GM12865 (cell line): ENCODE measurements at regions not wholly inside any gene's neighbourhood (a gene's known extent, or its start where the extent isn't known, plus 50 kb on each side); places are given as distances from the start of the nearest gene placed in this dataset.
"Not testable (repeated sequence)": the region's sequence is repeated elsewhere in the genome, so short reads cannot be mapped to it uniquely, and the experiment has no call there.

Experiments
- DNase-seq: peaks from one replicate; pipeline ENCODE4 v3.0.0; 2010; ENCODE audit warnings: low read depth
- H3K4me3 ChIP-seq: 2 replicates; pipeline ENCODE4 v1.5.1; 2011; ENCODE audit warnings: mild to moderate bottlenecking, low read depth, low read length, control low read depth
- TF ChIP-seq, protein P1 (sequence below): IDR thresholded peaks from 2 replicates; pipeline ENCODE4 v1.5.1; 2011; ENCODE audit warnings: low read length, control low read depth, low read depth, inconsistent platforms; ENCODE audit not compliant: insufficient read depth; ENCODE audit errors: missing control alignments

DNA sequence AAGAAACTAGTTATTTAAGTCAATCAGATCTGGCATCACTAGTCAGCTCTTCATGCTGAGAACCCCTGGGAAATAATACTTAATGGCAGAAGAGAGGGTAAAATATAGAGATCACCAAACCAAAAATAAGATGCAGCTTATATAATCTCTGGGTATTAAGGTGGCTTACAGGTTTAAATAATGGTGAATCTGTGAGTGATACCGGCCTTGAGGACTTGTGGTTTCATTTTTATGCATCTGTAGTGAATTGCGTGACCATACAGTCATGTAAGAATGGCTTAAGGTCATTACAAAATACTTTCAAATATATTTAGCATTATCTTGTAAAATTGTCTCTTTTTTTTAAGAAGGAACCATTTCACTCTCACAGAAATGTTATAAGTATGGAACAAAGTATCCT lies 1192.2 kb downstream of the RPIA start:
- not testable (repeated sequence) for DNase-seq, H3K4me3 ChIP-seq

DNA sequence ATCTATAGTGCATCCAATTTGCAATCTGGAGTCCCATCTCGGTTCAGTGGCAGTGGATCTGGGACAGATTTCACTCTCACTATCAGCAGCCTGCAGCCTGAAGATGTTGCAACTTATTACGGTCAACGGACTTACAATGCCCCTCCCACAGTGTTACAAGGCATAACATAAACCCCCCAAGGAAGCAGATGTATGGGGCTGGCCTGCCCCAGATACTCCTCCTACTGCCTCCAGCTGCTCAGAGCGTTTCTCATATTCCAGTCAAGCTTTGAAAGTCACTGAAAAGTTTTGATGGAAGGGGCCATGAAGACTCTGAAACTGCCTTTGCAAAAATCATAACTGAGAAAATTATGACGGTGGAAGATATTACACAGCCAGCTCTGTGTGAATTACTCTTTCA lies 1193.6 kb downstream of the RPIA start:
- not testable (repeated sequence) for DNase-seq, H3K4me3 ChIP-seq

DNA sequence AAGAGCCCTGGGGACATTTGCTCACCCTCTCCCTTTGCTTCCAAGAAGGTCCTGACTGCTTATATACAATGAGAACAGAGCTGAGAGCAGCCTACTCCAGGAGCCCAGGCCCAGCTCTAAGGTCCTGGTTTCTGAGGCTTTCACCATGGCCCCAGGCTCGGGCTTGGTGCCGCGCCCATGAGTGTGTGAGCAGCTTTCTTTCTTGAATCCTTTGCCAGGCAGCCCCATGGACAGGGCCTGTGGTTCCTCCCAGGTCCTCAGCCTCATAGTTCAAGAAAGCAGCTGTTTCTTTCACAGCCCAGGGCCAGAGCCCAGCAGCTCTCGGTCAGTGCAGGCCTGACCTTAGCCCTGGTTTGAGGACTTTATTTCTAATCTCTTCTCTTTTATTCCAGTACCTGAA lies 1197.2 kb downstream of the RPIA start:
- not testable (repeated sequence) for DNase-seq, H3K4me3 ChIP-seq

DNA sequence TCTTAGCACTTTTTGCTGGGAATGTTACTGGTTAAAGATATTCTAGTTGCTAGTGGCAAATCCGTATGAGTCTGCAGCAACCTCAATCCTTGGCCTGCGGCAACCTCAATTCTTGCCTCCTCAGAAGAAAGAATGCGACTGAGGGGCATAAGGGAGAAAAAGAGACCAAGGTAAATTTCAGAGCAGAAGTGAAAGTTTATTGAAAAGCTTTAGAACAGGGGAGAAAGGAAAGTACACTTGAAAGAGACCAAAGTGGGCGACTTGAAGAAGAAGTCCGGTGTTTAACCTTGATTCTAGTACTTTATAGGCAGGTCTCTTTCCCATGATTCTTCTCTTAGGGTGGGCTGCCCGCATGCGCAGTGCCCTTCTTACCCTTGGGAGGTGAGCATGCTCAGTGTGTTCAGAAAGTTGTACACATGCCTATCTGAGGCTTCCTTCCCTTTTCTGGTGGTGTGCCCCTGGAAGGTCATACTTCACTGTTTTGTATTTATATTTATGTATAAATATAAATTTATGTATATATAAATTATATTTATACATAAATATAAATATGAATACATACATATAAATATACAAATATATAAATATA lies 1198.8 kb downstream of the RPIA start:
- not testable (repeated sequence) for DNase-seq, H3K4me3 ChIP-seq

DNA sequence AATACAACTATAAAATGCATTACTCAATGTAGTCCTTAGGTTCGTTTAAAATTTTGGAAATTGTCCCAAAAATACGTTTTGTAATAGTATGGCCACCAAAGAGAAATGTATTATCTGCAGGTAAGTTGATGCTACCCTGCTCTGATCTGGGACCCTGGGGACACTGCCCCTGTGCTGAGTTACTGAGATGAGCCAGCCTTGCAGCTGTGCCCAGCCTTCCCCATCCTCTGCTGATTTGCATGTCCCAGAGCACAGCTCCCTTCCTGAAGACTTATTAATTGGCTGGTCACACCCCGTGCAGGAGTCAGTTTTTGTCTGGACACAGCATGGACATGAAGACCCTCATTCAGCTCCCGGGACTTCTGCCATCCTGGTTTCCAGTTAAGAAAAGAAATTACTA lies 1203.5 kb downstream of the RPIA start:
- not testable (repeated sequence) for DNase-seq, H3K4me3 ChIP-seq

DNA sequence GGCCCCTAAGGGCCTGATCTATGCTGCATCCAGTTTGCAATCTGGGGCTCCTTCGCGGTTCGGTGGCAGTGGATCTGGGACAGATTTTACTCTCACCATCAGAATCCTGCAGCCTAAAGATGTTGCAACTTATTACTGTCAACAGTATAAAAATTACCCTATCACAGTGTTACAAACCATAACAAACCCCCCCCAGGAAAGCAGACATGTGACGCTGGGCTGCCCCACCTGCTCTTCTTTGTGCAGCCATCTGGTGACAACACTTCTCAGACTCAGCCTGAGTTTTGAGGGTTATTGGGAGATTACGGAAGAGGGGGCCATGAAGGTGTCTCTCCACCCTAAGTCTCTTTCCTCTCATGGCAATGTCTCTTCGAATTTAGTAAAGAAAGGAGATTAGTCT lies 1204.2 kb downstream of the RPIA start:
- H3K4me3 ChIP-seq, DNase-seq: not testable (repeated sequence)

DNA sequence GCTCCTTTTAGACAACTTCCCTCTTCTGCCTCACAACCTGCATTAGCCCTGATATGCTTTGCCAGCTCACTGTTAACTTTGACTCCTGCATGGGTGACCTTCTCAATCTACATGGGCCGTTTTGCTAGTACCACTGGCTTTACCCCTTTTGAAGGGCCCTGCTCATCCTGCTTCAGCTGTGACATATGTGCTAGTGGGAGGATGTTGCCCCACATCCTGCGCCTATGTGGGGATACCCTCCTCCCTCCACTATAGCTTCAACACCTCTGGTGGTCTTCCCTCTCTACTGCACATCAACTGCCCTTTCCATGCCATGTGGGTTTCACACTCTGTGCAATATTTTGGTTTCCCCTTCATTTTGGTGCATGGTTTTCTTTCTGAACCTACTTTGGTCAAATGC lies 1235.5 kb downstream of the RPIA start:
- H3K4me3 ChIP-seq, DNase-seq: not testable (repeated sequence)

DNA sequence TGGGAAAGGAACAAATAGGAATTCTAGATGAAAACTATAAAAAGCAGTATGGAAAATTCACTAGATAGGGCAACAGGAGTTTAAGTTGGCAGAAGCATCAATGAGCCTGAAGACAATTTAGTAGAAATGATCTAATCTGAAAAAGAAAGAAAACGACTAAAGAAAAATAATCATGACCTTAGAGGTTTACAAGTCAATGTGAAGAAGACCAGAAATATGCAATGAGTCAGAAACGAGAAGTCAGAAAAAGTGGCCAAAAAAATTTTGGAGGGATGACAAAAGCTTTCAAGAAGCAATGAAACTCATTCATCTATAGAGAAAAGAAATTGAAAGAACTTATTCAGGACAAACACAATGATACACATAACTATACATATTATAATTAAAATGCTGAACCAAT lies 1244.0 kb downstream of the RPIA start:
- not testable (repeated sequence) for DNase-seq, H3K4me3 ChIP-seq

DNA sequence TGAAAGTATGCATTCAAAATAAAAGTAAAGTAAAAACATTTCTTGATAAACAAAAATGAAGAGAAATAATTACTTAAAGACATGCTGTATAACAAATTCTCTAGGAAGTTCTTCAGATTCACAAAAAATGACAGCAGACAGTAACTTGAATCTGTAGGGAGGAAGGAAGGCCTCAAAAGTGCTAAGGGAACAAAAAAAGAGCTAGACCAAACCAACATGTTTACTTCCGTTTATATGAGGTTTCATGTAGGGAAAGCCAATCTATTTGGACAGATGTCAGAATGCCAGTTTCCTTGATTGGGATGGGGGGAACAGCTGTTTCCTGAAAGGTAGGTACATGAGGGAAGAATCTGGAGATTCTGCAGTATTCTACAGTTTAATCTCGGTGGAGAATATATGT lies 1244.5 kb downstream of the RPIA start:
- H3K4me3 ChIP-seq, DNase-seq: not testable (repeated sequence)

DNA sequence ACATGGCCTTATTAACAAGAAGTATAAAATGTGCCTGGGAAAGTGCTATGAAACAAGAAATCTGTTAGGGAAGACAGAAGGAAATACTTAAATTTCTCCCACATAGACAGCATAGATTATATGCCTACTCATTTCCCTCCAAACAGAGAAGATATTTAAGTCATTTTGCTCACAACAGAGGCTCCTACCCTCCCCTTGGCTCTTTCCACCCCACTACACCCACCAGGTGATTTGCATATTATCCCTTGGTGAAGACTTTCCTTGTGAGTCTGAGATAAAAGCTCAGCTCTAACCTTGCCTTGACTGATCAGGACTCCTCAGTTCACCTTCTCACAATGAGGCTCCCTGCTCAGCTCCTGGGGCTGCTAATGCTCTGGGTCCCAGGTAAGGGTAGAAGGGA lies 1245.1 kb downstream of the RPIA start:
- DNase-seq, H3K4me3 ChIP-seq: not testable (repeated sequence)

DNA sequence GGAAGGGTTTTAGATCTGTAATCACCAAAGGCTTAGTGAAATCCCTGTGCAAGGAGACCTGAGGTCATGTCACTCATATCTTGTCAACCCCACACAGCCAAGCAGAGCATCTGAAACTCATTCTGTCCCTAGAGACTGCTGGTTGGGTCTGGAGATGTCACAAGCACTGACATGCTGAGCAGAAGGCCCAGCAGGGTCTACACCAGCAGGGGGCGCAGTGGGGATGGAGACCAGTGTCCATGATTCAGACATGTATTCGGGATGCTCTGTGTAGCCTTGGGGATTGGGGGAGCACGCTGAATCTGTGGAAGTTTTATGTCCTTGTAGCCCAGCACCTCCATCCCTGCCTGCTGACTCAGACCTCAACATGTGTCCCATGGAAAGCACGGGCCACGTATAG lies 1247.3 kb downstream of the RPIA start:
- not testable (repeated sequence) for DNase-seq, H3K4me3 ChIP-seq
- TF ChIP-seq, protein P1, sequence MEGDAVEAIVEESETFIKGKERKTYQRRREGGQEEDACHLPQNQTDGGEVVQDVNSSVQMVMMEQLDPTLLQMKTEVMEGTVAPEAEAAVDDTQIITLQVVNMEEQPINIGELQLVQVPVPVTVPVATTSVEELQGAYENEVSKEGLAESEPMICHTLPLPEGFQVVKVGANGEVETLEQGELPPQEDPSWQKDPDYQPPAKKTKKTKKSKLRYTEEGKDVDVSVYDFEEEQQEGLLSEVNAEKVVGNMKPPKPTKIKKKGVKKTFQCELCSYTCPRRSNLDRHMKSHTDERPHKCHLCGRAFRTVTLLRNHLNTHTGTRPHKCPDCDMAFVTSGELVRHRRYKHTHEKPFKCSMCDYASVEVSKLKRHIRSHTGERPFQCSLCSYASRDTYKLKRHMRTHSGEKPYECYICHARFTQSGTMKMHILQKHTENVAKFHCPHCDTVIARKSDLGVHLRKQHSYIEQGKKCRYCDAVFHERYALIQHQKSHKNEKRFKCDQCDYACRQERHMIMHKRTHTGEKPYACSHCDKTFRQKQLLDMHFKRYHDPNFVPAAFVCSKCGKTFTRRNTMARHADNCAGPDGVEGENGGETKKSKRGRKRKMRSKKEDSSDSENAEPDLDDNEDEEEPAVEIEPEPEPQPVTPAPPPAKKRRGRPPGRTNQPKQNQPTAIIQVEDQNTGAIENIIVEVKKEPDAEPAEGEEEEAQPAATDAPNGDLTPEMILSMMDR: peak; percentile 17

DNA sequence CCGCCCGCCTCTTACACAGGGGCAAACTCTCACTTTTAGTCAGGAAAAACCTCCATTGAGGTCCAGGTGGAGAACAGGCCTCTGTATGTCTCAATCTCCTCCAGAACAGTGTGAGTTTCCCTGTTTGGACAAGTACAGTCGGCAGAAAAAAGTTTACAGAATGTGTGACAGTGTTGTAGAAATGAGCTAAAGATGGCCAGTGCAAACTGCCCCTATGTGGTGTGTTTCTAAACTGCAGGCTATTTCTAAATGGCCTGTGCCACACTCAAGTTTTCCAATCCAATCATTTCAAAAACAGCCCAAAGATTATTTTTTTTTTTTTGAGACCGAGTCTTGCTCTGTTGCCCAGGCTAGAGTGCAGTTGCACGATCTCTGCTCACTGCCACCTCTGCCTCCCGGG lies 1252.8 kb downstream of the RPIA start:
- not testable (repeated sequence) for H3K4me3 ChIP-seq, DNase-seq

DNA sequence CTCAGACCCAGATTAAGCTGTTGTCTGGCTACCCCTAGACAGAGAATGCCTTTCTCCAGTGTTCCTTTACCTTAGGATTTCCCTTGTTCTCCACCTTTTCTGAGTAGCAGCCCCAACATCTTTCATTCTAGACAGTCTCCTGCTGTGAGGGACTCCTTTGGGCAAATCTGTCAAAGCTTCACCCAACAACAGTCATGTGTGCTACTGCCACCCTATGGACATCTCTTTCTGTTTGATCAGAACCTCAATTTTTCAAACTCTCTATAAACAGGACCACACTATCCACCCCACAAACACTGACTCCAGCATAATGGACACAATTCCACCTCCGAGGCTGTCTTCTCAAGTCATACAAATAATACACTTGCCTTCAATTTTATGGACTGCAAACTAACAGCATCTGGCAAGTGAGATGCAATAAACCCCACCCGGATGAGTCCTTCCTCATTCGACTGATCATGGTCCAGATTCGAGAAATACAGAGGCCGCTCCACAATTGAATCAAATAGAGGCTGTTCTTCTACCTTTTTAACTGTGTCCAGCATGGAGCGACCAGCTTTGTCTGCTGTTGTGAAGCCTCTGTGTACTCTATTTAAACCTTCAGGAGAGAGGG lies 1253.6 kb downstream of the RPIA start:
- not testable (repeated sequence) for DNase-seq

DNA sequence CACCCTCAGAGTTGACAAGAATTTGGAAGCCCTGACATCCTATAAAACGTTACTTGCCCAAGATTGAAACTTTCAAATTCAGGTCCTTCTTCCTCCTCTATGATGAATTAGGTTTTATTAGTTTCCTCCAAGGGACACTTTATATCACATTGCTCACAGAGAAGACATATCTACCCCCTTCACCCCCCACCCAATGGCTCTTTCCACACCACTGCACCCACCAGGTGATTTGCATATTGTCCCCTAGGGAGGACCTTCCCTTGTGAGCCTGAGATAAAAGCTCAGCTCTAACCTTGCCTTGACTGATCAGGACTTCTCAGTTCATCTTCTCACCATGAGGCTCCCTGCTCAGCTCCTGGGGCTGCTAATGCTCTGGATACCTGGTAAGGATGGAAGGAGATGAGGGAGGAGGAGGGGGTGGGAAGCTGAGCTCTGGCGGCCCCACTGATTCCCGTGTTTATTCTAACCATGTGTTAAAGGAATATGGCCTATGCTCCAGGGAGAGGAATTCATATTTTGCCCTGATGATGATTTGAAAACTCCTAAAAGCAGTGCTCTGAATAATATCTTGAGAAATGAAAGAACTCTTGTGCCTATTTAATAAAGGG lies 1255.8 kb downstream of the RPIA start:
- not testable (repeated sequence) for H3K4me3 ChIP-seq, DNase-seq

More for the DNA sequence above, 1253.6 kb downstream of the RPIA start:
- not testable (repeated sequence) for H3K4me3 ChIP-seq

DNA sequence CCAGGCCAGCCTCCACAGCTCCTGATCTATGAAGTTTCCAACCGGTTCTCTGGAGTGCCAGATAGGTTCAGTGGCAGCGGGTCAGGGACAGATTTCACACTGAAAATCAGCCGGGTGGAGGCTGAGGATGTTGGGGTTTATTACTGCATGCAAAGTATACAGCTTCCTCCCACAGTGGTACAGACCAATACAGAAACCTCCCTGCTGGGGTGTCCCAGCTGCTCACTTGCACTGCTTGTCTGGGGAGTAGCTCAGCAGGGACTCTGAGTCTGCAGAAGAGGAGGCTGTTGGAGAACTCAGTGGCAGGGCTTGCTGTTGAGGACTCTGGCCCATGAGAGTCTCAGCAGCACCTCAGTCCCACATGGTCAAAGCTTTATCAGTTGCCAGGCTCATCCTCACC lies 1256.6 kb downstream of the RPIA start:
- DNase-seq, H3K4me3 ChIP-seq: not testable (repeated sequence)

DNA sequence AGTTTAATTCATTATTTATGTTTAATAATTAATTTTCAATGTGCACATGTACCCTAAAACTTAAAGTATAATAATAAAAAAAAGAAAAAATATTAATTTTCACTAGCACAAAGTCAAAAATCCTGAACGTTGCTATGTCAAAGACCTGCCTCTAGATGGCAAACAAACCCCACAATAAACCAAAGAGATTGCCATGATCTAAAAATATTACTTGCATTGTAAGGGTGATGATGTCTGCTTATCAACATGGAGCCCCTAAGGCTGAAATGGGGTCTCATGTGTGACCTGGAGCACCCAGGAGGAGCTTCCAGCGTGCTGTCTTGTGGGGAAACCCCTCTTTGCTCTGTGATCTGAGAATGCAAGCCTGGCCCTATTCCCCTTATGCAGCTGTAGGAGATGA lies 1259.3 kb downstream of the RPIA start:
- not testable (repeated sequence) for DNase-seq, H3K4me3 ChIP-seq
